Motor neuron (in vitro differentiated cells): ENCODE measurements at regions not wholly inside any gene's neighbourhood (a gene's known extent, or its start where the extent isn't known, plus 50 kb on each side); places are given as distances from the start of the nearest gene placed in this dataset.

Experiments
- ATAC-seq, 8 experiments: fragments of 200-7000 bp; cut with Tn5 transposase; replicated peaks in 6 of 8; 2 replicates each; pipeline ENCODE4 v1.8.0; 2021; ENCODE audit warnings: mild to moderate bottlenecking in 8 of 8, moderate library complexity in 8 of 8
- H3K27ac ChIP-seq, 2 donors: fragments of 250-450 bp; sonication (Bioruptor Pico); 2 replicates each; pipeline ENCODE4 v1.9.0; 2021; ENCODE audit warnings: antibody characterized with exemption in 2 of 2, mild to moderate bottlenecking in 2 of 2, moderate library complexity in 1 of 2
- H3K4me1 ChIP-seq, 2 donors: fragments of 250-450 bp; sonication (Bioruptor Pico); replicated peaks in 1 of 2; 2 replicates each; pipeline ENCODE4 v1.6.1; 2021; ENCODE audit warnings: antibody characterized with exemption in 2 of 2, mild to moderate bottlenecking in 2 of 2, moderate library complexity in 1 of 2
- H3K4me3 ChIP-seq, 5 donors: fragments of 250-450 bp; sonication (Bioruptor Pico); 2 replicates each; pipeline ENCODE4 v1.9.0; 2021; ENCODE audit warnings: antibody characterized with exemption in 5 of 5, mild to moderate bottlenecking in 5 of 5, moderate library complexity in 4 of 5
- WGBS, 10 experiments: fragments of 450-650 bp; shearing (Covaris generic); methylation state at CpG; one replicate each; pipeline ENCODE4 v1.0.0; 2022; 5-methylcytosine and 5-hydroxymethylcytosine counted together
- in situ Hi-C, 9 experiments: fragments of 400-800 bp; cut with MboI; loops; one replicate each; pipeline ENCODE4 v1.15.0; 2021; ENCODE audit warnings: low sequenced_read_pairs in 9 of 9, low pct_unique_long_range_greater_than_20kb in 2 of 9; ENCODE audit not compliant: unreplicated experiment in 9 of 9

- Histone ChIP-seq H3K27ac (no peak overlapping the region), H3K4me1 (no peaks in the 10 kb centered on the region), H3K4me3 (no peak overlapping the region)
- in situ Hi-C loops: no loop called here
- ATAC-seq: no peak
- 80 to 100% (median 100%) methylated on average over 1 of the region's 1 CpG; no CpG with 5 or more reads in 2 of the 10 experiments for WGBS, 10 experiments
These were observed 76.7 kb downstream of the ANXA2R start for GRCh38 chr5:42963412-42963811.

GRCh38 chr5:42962124-42962523 is 78.0 kb downstream of the ANXA2R start:
- H3K4me3 ChIP-seq: no peak overlapping the region
- no peak overlapping the region for H3K27ac ChIP-seq
- no peak for ATAC-seq
- WGBS, 10 experiments: 11 to 86% (median 36%) methylated on average over 1 to 2 of the region's 2 CpGs; no CpG with 5 or more reads in 3 of the 10 experiments
- H3K4me1 ChIP-seq: no peaks in the 10 kb centered on the region
- in situ Hi-C loops: no loop called here

GRCh38 chr5:42960506-42960905 is 79.6 kb downstream of the ANXA2R start:
- no peaks in the 10 kb centered on the region for H3K4me1 ChIP-seq
- in situ Hi-C loops: no loop called here
- WGBS, 10 experiments: 13 to 54% (median 30%) methylated on average over 2 of the region's 2 CpGs; no CpG with 5 or more reads in 2 of the 10 experiments
- H3K27ac ChIP-seq: no peak overlapping the region
- no peak overlapping the region for H3K4me3 ChIP-seq
- ATAC-seq: no peak

GRCh38 chr5:42956551-42956950 is 83.6 kb downstream of the ANXA2R start:
- H3K4me3 ChIP-seq: no peak overlapping the region
- in situ Hi-C loops: no loop called here
- H3K27ac ChIP-seq: no peak overlapping the region
- WGBS, 10 experiments: 39 to 88% (median 69%) methylated on average over 1 to 2 of the region's 2 CpGs; no CpG with 5 or more reads in 1 of the 10 experiments
- ATAC-seq: peak in 3 of 8 experiments; percentile 41 to 84 (median 68)
- H3K4me1 ChIP-seq: no peaks in the 10 kb centered on the region

GRCh38 chr5:42953041-42953440 is 87.1 kb downstream of the ANXA2R start:
- peaks cover 0 to 5% of the 10 kb centered on the region in 2 donors for H3K4me1 ChIP-seq
- in situ Hi-C loops: no loop called here
- 0 to 92% (median 35%) methylated on average over 1 to 12 of the region's 15 CpGs for whole genome bisulfite sequencing, 10 experiments
- ATAC-seq: no peak
- H3K4me3 ChIP-seq: no peak overlapping the region
- H3K27ac ChIP-seq: no peak overlapping the region

GRCh38 chr5:42952578-42952974 is 87.5 kb downstream of the ANXA2R start:
- WGBS, 10 experiments: 4 to 100% (median 47%) methylated on average over 2 to 12 of the region's 12 CpGs; no CpG with 5 or more reads in 1 of the 10 experiments
- in situ Hi-C loops: no loop called here
- ATAC-seq: no peak
- no peak overlapping the region for H3K27ac ChIP-seq
- H3K4me3 ChIP-seq: no peak overlapping the region
- H3K4me1 ChIP-seq: peaks cover 0 to 5% of the 10 kb centered on the region in 2 donors

GRCh38 chr5:42951293-42951840 is 88.8 kb downstream of the ANXA2R start:
- in situ Hi-C loops: no loop called here
- Histone ChIP-seq H3K4me3 (peak overlapping the region in 4 of 5 donors; percentile 20 to 39 (median 29)), H3K4me1 (peaks cover 0 to 5% of the 10 kb centered on the region in 2 donors), H3K27ac (no peak overlapping the region)
- 0 to 100% (median 3%) methylated on average over 1 to 27 of the region's 46 CpGs; no CpG with 5 or more reads in 3 of the 10 experiments for WGBS, 10 experiments
- peak in 2 of 8 experiments; percentile 48 to 58 for ATAC-seq

- Histone ChIP-seq H3K27ac (no peak overlapping the region), H3K4me1 (peaks cover 0 to 5% of the 10 kb centered on the region in 2 donors), H3K4me3 (peak overlapping the region in 4 of 5 donors; percentile 20 to 39 (median 29))
- peak in 6 of 8 experiments; percentile 58 to 95 (median 82) for ATAC-seq
- in situ Hi-C loops: no loop called here
- WGBS, 10 experiments: 0 to 87% (median 9%) methylated on average over 4 to 19 of the region's 46 CpGs
These were observed 89.4 kb downstream of the ANXA2R start for GRCh38 chr5:42950456-42951292.

- peaks cover 0 to 5% of the 10 kb centered on the region in 2 donors for H3K4me1 ChIP-seq
- 3 to 94% (median 41%) methylated on average over 2 to 7 of the region's 7 CpGs for WGBS, 10 experiments
- peak overlapping the region in 1 of 5 donors; percentile 39 for H3K4me3 ChIP-seq
- in situ Hi-C loops: no loop called here
- no peak overlapping the region for H3K27ac ChIP-seq
- ATAC-seq: no peak
These were observed 90.0 kb downstream of the ANXA2R start for GRCh38 chr5:42950116-42950455.

GRCh38 chr5:42949348-42950115 is 90.6 kb downstream of the ANXA2R start:
- in situ Hi-C loops: no loop called here
- ATAC-seq: peak in 3 of 8 experiments; percentile 23 to 84 (median 25)
- Histone ChIP-seq H3K27ac (no peak overlapping the region), H3K4me3 (no peak overlapping the region), H3K4me1 (peaks cover 0 to 5% of the 10 kb centered on the region in 2 donors)
- 1 to 98% (median 31%) methylated on average over 7 to 28 of the region's 33 CpGs for WGBS, 10 experiments

- WGBS, 10 experiments: 12 to 91% (median 35%) methylated on average over 6 to 10 of the region's 10 CpGs
- no peak for ATAC-seq
- Histone ChIP-seq H3K4me3 (no peak overlapping the region), H3K4me1 (peaks cover 0 to 5% of the 10 kb centered on the region in 2 donors), H3K27ac (no peak overlapping the region)
- in situ Hi-C loops: no loop called here
These were observed 91.2 kb downstream of the ANXA2R start for GRCh38 chr5:42948961-42949347.

- no peak for ATAC-seq
- Histone ChIP-seq H3K4me3 (no peak overlapping the region), H3K27ac (no peak overlapping the region), H3K4me1 (no peaks in the 10 kb centered on the region)
- WGBS, 10 experiments: 62 to 100% (median 77%) methylated on average over 3 to 5 of the region's 5 CpGs; no CpG with 5 or more reads in 7 of the 10 experiments
- in situ Hi-C loops: no loop called here
These were observed 95.1 kb downstream of the ANXA2R start for GRCh38 chr5:42944989-42945388.
